NCI-H524 (cell line): ENCODE measurements at regions not wholly inside any gene's neighbourhood (a gene's known extent, or its start where the extent isn't known, plus 50 kb on each side); places are given as distances from the start of the nearest gene placed in this dataset.

ENCODE experiments used
- DNase-seq, 2 experiments: peaks; one replicate each; lab custom pipeline; 2025; lab: John Stamatoyannopoulos, UW

DNA sequence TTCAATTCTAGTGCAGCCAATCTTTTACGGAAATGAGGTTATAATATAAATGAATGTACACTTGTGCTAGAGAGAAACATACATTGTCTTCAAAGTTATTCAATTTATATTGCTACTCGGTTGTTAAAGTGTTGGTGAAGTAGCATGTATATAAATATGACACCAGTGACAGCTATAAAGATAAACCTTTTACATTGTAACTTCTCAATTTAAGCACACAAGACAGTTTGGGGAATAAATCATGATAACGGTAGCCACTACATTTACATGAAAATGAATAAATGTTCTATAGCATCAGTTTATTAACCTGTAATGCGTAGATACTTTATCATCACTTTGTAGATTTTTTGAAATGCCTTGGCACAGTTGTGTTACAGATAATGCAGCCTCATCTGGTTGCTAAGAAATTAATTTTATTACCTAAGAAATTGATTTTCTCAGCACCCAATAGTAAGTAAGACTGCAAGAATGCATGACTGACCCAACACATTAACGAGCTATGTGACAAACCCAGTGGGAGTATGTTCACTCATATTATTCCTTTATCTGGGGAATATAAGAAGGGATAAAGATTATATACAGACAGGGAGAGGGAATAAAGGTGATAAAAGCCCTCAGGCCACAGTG lies 283.9 kb upstream of the NPVF start:
- no peak for DNase-seq

DNA sequence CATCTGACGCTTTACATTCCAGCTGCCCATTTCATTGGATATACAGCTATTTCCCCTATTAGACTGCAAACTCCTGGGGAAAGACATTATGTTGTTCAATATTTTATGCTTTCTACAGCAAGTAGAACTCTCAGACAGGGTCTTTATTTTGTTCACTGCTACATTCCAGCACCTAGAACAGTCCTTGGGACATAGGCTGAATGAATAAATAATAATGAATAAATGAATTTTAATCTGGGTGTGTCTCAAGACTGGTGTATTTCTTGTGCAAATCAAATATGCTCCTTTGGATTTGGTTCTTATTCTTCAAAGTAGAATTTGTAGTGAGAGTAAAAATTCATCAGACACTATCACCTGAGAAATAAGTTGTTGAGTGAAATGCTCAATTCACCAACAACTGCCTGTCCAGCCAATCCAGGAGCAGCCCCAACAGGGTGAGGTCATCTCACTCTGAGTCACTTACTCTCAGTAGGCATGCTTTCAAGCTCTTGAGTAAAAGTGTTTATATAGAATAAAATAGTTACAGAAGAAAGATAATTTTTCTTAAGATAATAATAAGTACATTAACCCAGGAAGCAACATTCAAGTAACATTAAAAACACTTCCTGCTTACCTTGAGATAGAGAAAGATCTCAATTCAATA lies 287.5 kb upstream of the NPVF start:
- DNase-seq: no peak

DNA sequence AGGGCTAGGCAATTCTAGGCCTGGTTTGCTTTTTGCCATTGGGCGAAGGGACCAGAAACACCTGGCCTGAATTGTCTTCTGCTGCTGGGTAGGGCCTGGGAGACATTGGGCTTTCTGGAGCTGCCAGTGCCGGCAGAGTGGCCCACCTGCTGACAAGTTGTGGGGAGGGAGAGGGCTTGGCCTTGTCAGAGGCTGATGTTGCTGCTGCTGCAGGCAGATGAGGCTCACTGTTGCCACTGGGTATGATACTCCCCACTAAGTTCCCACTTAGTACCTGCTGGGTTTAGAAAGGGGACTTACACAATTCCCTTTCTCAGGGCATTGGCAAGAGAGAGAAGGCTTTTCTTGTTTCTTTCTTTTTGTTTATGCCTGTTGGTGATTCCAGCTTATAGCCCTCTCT lies 289.6 kb upstream of the NPVF start:
- DNase-seq: no peak

DNA sequence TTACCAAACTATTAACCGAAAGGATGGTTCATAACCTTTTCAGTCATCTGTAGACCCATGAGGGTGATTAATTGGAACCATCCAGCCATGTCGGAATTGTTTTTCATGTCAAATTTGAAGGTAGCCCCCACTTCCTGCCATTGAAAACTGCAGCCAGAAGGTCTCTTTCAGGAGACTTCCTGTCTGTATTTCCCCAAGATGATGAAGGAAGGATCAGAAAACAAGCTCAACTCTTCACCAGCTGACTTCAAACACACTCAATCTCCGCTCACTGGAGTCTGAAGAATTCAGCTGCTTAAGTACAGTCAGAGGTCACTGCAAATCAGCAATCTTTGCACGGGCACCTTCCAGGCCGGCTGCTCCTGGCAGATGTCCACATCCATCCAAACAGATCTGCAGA lies 291.7 kb upstream of the NPVF start:
- DNase-seq: peak in 1 of 2 experiments; percentile 89

DNA sequence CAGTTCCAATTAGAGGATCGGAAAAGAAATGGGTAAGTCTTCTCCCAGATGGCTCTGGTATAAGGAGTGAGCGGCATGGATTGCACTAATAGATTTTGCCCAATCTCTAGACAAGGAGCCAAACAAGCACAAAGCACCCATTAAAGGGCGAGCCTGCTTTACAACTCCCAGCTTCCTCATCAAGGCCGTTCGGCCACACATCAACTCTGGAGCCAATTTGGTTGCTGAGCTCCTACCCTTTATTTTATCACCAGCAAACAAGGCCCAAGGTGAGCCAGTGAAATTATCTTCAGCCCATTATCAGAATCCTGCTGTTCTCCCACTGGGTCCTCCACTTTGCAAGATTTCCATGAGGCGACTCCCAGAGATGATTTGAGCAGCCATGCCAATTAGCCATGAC lies 292.2 kb upstream of the NPVF start:
- DNase-seq: no peak

DNA sequence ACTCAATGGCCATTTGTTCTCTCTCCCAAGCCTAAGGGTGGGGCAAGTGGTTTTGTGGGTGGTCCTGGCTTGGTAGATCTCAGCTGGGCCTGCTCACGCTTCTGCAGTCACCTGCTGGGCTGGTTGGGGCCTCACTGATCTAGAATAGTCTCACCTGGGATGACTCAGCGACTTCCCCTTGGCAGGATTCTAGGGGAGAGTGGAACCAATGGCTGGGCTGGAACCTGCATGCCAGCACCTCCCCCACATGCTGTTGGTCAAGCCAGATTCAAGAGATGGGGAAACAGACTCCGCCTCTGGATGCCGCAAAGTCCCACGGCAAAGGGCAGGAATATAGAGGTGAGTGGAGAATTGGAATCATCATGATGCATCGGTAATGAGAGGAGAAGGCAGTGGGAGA lies 292.9 kb upstream of the NPVF start:
- no peak for DNase-seq

DNA sequence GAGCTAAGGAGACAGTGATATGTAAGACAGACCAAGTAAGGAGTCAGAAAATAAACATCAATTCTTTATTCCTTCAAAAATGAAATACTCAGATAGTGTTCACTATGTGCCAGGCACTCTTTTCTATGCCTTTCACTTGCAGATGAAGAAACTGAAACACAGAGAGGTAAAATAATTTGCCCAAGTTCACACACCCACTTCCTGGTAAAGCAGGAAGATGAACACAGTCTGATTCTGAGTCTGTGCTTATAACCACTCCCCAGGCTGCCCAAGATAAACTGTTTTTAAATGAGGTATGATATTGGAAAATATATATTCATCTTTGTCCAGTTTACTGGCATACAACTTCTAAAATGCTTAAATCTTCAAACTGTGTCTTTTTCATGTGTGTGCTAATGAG lies 294.4 kb upstream of the NPVF start:
- no peak for DNase-seq

DNA sequence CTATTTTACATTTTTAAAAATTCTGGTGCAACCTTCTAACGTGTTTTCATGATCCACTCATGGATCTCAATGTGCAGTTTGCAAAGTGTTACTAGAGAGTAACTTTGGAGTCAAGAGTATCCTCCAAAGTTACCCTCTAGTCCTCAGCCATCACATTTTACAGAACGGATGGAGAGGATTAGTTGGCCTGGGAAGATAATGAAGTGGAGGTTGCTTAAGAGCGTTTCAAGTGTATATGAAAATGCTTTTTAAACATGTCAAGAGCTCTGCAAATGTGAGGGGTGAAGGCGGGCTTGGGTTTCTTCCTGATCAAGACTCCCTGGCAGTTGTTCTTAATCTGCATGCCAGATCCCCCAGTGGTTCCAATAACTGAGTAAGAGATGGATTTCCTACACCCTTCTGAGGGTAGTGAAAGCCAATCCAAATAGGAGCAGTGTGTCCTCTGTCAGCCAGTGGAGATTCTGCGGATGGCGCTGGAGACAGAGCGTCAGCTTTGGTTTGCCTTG lies 299.4 kb upstream of the NPVF start:
- DNase-seq: peak; percentile 77 to 94

DNA sequence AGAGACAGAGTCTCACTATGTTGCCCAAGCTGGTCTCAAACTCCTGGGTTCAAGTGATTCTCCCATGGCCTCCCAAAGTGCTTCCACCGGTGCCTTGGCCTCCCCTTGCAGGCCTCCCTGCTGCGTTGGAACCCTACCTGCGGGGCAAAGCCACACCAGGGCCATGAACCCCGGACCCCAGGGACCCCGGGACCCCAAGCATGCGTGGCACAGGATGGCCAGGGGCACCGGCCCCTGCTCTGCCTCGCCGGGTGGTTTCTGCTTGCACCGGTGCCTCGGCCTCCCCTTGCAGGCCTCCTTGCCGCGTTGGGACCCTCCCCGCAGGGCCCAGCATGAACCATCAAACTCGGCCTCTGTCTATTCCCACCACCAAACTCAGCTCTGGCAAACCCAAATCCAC lies 301.0 kb upstream of the NPVF start:
- DNase-seq: no peak

DNA sequence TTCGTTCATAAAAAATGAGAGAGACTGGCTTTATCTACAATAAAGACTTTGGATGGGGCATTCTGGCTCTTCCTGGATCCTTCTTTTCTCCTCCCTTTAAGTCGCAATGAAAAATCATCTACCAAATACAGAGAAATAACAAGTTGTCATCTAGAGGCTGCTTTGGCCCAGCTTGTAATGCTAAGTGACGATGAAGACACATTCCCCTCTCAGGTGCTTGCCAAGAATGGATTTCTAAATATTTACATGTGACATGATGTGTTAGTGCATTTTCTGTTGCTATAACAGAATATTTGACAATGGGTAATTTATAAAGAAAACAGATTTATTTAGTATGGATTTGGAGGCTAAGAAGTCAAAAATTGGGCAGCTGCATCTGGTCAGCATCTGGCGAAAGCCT lies 308.6 kb upstream of the NPVF start:
- no peak for DNase-seq

DNA sequence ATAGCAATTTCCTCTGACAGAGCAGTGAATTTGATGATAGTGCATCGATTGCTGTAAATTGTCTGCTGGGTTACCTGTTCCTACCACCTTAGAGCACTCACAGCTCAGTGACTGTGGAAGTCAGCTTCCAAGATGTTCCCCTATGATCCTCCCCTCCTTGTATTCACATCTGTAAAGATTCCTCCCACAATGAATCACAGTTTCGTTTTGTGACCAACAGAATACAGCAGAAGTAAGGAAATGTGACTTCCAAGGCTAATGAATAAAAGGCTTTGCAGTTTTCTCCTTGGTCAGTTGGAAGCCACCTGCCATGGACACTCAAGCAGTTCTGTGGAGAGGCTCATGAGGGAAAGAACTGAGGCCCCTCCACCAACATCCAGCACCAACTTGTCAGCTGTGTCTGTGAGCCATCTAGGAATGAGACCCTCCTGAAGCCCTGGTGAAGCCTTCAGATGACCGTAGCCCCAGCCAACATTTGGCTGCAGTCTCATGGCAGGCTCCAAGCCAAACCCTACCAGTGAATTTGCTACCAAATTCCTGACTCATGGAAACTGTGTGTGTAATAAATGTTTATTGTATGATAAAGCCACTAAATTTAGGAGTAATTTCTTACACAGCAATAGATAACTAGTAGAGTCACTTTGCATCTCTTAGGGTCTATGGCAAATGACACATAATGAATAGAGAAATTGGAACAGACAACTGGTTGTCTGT lies 309.5 kb upstream of the NPVF start:
- DNase-seq: no peak

DNA sequence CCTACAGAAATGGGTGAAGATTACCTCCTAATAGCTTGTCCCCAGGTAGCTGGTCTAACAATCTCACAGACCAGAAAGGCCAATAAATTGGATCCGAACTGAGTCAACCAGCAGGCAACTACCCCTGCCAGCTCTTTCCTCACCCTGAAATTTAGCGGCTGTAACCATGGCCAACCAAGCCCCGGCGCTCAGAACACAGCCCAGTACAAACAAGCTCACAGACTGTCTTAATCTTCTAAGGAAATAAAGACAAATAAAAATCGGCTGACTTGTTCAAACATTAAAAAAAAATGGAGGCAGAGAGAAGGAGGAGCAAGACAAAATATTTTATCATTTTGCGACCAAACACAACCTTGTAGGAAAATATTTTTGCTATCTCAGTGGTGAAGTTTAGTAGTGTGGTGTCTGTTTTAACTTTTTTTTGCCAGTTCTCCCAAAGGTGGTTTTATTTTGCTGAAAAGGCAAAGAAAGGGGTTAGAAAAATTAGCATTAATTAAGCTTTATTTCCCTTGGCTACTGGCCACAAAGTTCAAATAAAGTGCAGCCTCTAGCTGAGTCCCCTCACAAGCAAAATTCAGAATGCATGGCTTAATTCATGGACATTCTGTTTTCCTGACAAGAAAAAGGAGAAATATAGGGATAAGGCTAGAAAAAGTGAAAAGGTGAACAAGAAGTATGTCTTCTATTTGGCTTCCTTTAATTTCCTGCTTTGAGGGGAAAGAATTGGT lies 313.0 kb upstream of the NPVF start:
- DNase-seq: no peak

DNA sequence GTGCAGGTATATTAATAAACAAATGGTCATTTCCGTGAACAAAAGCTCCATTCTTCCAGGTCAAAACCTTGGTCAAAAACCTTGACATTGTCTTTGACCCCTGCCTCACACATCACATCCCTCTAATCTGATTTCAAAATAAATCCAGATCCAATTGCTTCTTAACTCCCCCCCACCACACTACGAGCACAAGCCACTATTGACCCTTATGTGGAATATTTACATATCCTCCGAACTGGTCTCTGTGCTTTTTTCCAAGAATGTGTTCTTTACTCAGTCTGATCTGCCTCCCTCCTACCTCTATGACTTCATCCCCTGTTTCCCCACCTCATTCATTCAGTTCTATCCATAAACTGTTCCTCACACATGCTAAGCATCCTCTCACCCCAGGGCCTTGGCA lies 313.6 kb upstream of the NPVF start:
- no peak for DNase-seq

DNA sequence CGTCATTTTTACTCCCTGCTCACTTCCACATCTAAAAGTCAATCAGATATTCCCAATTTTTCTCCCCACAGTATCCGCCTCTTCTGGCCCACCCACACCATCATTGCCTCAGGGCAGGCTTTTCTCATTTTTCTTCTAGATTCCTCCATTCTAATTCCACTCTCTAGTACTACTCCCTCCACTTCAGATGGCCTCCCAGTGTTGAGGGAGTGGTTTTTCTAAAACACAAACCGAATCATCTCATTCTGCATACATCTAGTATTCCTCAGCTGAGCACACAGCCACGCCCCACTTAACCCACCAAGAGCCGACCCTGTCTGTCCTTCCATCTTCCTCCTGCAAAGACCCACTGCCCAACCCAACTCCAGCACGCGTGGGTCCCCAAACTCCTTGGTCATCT lies 314.9 kb upstream of the NPVF start:
- no peak for DNase-seq

DNA sequence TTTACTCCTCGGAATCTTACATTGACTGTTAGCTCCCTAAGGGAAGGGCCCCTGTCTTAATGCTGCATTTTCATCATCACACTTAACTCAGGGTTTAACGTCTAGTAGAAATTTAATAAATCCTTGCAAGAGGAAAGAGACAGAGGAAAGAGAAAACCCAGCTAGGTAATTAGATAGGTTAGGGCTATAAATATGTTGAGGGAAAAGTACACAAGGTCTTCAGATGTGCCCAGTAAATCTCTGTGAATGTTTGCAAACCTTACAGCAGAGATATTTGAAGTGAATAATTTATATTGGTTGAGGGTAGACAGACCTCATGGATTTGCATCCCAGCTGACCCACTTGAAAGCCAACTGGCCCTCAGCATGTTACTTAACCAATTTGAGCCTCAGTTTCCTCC lies 315.5 kb upstream of the NPVF start:
- no peak for DNase-seq

DNA sequence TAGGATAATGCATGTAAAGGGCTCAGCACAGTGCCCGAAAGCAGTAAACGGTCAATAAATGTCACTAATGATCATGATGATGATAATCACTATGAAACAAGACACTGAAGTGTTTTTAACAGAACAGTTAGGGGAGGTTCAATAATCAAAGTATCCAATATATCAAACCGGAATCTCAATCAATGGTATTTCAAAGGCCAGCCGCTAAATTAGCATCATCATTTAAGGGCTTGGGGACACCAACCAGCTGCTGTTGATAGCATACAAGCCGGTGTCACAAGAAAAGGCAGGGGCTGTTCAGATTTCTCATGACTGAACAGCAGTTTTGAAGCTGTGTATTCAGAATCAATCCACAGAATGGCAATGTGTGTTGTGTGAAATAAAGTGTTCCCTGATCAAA lies 316.0 kb upstream of the NPVF start:
- DNase-seq: no peak

DNA sequence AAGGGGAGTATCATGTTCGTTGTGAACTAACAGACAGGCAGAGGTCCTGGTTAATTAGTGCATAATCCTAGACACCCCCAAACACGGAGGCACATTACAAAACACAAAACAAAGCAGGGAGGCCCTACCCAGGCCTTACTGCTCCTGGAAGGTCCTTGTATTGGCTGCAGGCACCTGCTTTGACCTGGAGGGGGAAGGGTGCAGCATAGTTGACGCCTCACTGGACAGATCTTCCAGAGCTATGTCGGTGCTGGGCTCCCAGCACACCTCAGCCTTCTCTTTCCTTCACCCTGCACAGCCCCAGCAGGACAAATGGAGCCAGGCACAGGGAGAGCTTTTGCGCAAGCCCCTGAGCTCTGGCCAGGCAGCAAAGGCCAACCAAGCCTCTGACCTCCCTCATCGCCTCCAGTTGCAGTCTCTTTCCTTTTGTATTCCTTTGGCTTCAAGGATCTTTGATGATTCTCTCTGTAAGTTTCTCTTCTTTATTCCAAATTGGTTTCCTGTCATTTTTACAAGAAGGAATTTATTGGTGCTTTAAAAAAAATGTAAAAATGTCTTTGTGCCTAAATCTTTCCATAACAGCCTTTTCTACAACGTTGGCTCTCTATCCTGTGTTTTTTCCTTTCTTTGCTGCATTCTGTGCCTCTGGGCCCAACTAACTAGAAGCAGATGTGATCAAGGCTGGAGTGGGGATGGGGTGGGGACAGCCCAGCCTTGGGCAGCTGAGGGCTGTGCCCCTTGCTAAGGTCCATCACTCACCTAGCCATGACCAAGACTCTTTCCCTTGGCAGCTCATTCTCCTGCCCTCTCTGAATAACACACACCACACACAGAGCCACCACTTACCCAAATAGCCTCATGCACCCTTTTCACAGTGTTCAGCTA lies 317.1 kb upstream of the NPVF start:
- no peak for DNase-seq

DNA sequence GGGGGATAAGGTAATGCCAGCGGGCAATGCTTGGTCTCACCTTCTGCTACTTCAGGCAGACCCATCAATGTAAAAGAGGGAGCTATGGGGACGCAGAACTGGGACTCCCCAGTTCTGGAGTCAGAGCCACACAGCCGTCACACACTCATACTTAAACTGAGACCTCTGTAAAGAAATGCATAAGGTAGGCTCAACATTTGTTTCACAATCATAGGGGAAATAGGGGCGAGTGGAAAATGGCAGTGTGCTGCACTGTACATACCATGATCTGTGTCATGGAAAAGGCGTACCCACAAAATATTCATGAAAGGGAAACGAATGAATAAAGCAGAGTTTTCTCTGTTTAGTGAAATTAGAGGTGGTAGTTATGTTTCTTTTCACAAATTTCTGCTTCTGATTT lies 318.0 kb upstream of the NPVF start:
- no peak for DNase-seq

DNA sequence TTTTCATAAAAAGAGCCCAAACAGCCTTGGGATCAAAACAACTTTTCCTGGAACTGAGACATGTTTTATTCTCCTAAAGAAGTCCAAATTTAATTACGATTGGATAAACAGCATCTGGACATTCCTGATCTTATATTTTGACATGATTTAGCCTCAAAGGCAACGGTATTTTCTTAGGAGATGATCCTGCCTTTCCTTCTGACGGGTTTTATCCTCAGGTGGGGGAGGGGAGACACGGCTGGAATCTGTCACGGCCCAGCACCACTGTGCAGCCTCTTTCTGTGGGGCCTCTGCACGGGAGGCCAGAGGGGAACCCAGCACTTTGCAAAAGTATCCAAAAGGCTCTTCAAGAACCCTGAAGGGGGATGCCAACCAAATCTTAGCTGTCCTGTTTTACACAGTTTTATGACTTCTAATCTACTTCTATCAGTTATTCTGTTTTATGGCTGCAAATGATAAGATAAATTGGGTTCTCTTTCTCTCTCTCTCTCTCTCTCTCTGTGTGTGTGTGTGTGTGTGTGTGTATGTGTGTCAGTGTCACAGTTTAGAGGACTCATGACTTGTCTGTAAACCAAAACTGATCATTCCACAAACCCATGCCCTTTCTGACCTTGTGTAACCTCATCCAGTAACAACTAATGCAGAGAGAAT lies 321.1 kb upstream of the NPVF start:
- no peak for DNase-seq

DNA sequence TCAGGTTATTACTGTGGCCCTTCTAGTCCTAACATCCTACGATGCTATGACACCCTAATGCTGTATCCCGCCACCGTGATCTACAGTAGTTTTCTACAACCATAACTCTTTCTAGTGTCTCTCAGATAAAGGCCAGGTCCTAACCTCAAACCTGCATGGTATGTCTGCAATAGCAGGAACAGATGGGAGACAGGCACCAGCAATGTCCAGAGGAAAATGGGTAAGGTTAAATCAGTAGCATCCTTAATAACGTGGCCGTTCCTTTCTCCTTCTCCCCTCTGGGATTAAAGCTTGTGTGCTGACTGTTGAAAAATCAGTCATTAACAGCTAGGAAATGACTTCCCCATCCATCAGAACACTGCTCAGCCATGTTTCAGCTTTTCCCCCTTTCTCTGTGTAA lies 321.9 kb upstream of the NPVF start:
- no peak for DNase-seq

DNA sequence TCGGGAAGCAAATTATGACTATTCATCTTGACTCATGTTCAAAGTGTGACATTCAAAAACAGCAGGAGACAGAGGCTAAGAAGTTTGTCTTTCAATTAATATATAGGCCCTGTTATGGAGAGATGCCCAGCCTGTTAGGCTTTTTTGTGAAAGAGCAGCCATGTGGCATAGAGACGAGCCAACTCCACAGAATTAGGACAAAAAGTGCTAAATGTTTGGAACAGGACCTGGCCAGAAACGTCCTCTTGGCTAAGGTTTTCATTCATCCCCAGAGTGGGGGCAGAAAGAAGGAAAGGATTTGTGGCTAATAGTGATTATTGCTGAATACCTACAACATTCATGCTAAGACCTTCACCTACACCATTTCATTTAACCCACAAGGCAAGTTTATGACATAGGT lies 324.7 kb upstream of the NPVF start:
- DNase-seq: no peak
